PFSK-1 (cell line): ENCODE measurements at regions not wholly inside any gene's neighbourhood (a gene's known extent, or its start where the extent isn't known, plus 50 kb on each side); places are given as distances from the start of the nearest gene placed in this dataset.

Experiments used
- FOXP2 ChIP-seq: optimal IDR thresholded peaks from 2 replicates; pipeline ENCODE3; 2011; ENCODE audit warnings: borderline replicate concordance, control low read depth, inconsistent platforms; ENCODE audit not compliant: insufficient read depth; ENCODE audit errors: extremely low read length, extremely low read depth
- POLR2AphosphoS5 ChIP-seq: IDR thresholded peaks from 2 replicates; pipeline ENCODE4 v1.6.1; 2012; ENCODE audit warnings: low read depth, mild to moderate bottlenecking, control low read depth, low read length, moderate library complexity
- REST ChIP-seq, 2 experiments: IDR thresholded peaks; 2 replicates each; pipeline versions ENCODE4 v1.6.1 to v1.8.0; 2011 to 2012; ENCODE audit warnings: low read depth in 2 of 2, low read length in 2 of 2, control low read depth in 1 of 2, inconsistent platforms in 1 of 2, mild to moderate bottlenecking in 1 of 2, moderate library complexity in 1 of 2; ENCODE audit not compliant: insufficient read depth in 1 of 2
- SIN3A ChIP-seq: IDR thresholded peaks from 2 replicates; pipeline ENCODE4 v1.6.1; 2012; ENCODE audit warnings: mild to moderate bottlenecking, low read length, moderate library complexity, borderline replicate concordance; ENCODE audit not compliant: insufficient read depth
- TAF1 ChIP-seq: IDR thresholded peaks from 2 replicates; pipeline ENCODE4 v1.6.1; 2012; ENCODE audit warnings: low read length, control low read depth, borderline replicate concordance; ENCODE audit not compliant: insufficient read depth

- no peak for TF ChIP-seq SIN3A
- no peak for TF ChIP-seq REST (IDR thresholded peaks at IDR 0.05; ENCODE audit: insufficient read depth in 1 of 2, low read depth in 2 of 2, low read length in 2 of 2)
- no peak for TF ChIP-seq FOXP2
- no peak for TF ChIP-seq TAF1
- no peak for TF ChIP-seq POLR2AphosphoS5
Measured at GRCh38 chr9:136597965-136598364, 52.1 kb upstream of the NOTCH1 start.

- TF ChIP-seq FOXP2 (no peak), SIN3A (no peak), REST (IDR thresholded peaks at IDR 0.05; ENCODE audit: insufficient read depth in 1 of 2, low read depth in 2 of 2, low read length in 2 of 2) (no peak), TAF1 (no peak), POLR2AphosphoS5 (no peak)
Measured at GRCh38 chr9:136597141-136597885, 51.5 kb upstream of the NOTCH1 start.

GRCh38 chr9:136596630-136597031 is 50.8 kb upstream of the NOTCH1 start:
- TF ChIP-seq TAF1 (no peak), SIN3A (no peak), FOXP2 (no peak), REST (IDR thresholded peaks at IDR 0.05; ENCODE audit: insufficient read depth in 1 of 2, low read depth in 2 of 2, low read length in 2 of 2) (no peak), POLR2AphosphoS5 (no peak)

- TF ChIP-seq SIN3A (no peak), POLR2AphosphoS5 (no peak)
Measured at GRCh38 chr9:136596217-136596616, 50.4 kb upstream of the NOTCH1 start.

GRCh38 chr9:136595245-136596153 is 49.7 kb upstream of the NOTCH1 start:
- TF ChIP-seq REST (IDR thresholded peaks at IDR 0.05; ENCODE audit: insufficient read depth in 1 of 2, low read depth in 2 of 2, low read length in 2 of 2): no peak
- TF ChIP-seq TAF1: no peak
- TF ChIP-seq FOXP2: no peak
- TF ChIP-seq POLR2AphosphoS5: no peak
- no peak for TF ChIP-seq SIN3A
